Smooth muscle cell (in vitro differentiated cells): ENCODE measurements at regions not wholly inside any gene's neighbourhood (a gene's known extent, or its start where the extent isn't known, plus 50 kb on each side); places are given as distances from the start of the nearest gene placed in this dataset.

Experiments used
- DNase-seq: peaks from one replicate; lab custom pipeline; 2025; ENCODE audit not compliant: unreplicated experiment; lab: John Stamatoyannopoulos, UW
- H2AFZ ChIP-seq: fragments of 200-600 bp; sonication (generic); 2 replicates; pipeline ENCODE4 v1.6.0; 2016; ENCODE audit warnings: antibody characterized with exemption, low read depth, mild to moderate bottlenecking
- H3F3A ChIP-seq: fragments of 200-600 bp; sonication (generic); 2 replicates; pipeline ENCODE4 v1.6.0; 2017; ENCODE audit warnings: antibody characterized with exemption, low read depth
- H3K27ac ChIP-seq: fragments of 200-600 bp; sonication (generic); 2 replicates; pipeline ENCODE4 v1.5.1; 2016; ENCODE audit warnings: low read depth, mild to moderate bottlenecking
- H3K27me3 ChIP-seq: fragments of 200-600 bp; sonication (generic); 2 replicates; pipeline ENCODE4 v1.6.1; 2016; ENCODE audit warnings: low read depth, mild to moderate bottlenecking
- H3K36me3 ChIP-seq: fragments of 200-600 bp; sonication (generic); 2 replicates; pipeline ENCODE4 v1.5.1; 2016; ENCODE audit warnings: low read depth
- H3K4me1 ChIP-seq: fragments of 200-600 bp; sonication (generic); 2 replicates; pipeline ENCODE4 v1.5.1; 2016; ENCODE audit warnings: low read depth
- H3K4me2 ChIP-seq: fragments of 200-600 bp; sonication (generic); 2 replicates; pipeline ENCODE4 v1.6.0; 2016; ENCODE audit warnings: mild to moderate bottlenecking
- H3K4me3 ChIP-seq: fragments of 200-600 bp; sonication (generic); 2 replicates; pipeline ENCODE4 v1.5.1; 2016; ENCODE audit warnings: mild to moderate bottlenecking
- H3K79me2 ChIP-seq: fragments of 200-600 bp; sonication (generic); 2 replicates; pipeline ENCODE4 v1.6.0; 2016; ENCODE audit warnings: low read depth, mild to moderate bottlenecking
- H3K9ac ChIP-seq: fragments of 200-600 bp; sonication (generic); 2 replicates; pipeline ENCODE4 v1.6.0; 2016; ENCODE audit warnings: low read depth
- H3K9me3 ChIP-seq: fragments of 200-600 bp; sonication (generic); replicated peaks from 2 replicates; pipeline ENCODE4 v1.5.1; 2016; ENCODE audit warnings: low read depth
- H4K20me1 ChIP-seq: fragments of 200-600 bp; sonication (generic); 2 replicates; pipeline ENCODE4 v1.6.0; 2016; ENCODE audit warnings: low read depth
- WGBS: methylation state at CpG from one replicate; pipeline ENCODE4 v1.1.7; 2016; ENCODE audit warnings: low lambda C conversion rate; 5-methylcytosine and 5-hydroxymethylcytosine counted together
- TF ChIP-seq, protein P1 (sequence below): fragments of 200-600 bp; sonication (generic); IDR thresholded peaks from 2 replicates; pipeline ENCODE4 v1.5.1; 2017; ENCODE audit warnings: borderline replicate concordance, mild to moderate bottlenecking, antibody characterized with exemption; ENCODE audit not compliant: insufficient read depth, poor library complexity, severe bottlenecking

DNA sequence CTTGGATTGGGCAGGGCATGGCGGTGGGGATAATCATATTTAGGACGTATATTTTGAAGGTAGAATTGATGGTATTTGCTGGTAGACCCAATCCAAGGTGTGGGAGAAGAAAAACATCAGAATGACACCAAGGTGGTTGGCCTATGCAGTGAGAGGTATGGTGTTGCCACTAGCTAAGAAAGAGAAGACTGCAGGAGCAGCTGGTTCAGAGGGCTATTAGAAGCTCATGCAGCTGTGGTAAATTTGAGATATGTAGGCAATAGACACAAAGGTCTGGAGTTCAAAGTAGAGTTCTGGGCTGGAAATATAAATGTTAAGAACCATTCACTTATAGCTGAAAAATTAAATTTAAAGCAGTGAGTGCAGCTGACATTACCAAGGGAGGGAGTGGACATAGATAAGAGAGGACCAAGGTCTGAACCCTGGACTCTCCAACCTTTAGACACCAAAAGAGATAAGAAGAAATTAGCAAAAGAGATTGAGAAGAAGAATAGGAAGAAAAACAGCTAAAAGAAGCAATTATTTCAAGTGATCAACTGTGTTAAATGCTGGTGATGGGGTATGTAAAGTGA lies 74.7 kb upstream of the FAM169A start:
- 93% methylated on average over 2 of the region's 2 CpGs for whole genome bisulfite sequencing
- Histone ChIP-seq H3K4me1 (no peaks in the 10 kb centered on the region), H3K27ac (no peak overlapping the region)

DNA sequence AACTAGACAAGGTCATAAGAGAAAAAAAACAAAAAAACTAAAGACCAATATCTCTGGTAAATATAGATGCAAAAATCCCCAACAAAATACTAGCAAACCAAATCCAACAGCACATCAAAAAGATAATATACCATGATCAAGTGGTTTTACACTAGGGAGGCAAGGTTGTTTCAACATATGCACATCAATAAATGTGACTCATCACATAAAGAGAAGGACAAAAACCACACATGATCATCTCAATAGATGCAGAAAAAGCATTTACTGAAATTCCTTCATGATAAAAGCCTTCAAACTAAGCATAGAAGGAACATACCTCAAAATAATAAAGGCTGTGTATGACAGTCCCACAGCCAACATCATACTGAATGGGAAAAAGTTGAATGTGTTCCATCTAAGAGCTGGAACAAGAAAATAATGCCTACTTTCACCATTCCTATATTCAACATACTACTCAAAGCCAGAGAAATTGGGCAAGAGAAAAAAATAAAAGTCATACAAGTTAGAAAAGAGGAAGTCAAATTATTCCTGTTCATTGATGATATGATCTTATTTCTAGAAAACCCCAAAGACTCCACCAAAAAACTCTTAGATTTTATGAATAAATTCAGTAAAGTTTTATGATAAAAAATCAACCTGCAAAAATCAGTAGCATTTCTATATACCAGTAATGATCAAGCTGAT lies 72.2 kb upstream of the FAM169A start:
- no peaks in the 10 kb centered on the region for H3K79me2 ChIP-seq
- no peak overlapping the region for H2AFZ ChIP-seq
- H3K36me3 ChIP-seq, result no peaks in the 10 kb centered on the region
- H3K4me2 ChIP-seq, result no peak overlapping the region
- H3K4me1 ChIP-seq, result peaks cover 10% of the 10 kb centered on the region
- no peaks in the 10 kb centered on the region for H4K20me1 ChIP-seq
- TF ChIP-seq, protein P1, sequence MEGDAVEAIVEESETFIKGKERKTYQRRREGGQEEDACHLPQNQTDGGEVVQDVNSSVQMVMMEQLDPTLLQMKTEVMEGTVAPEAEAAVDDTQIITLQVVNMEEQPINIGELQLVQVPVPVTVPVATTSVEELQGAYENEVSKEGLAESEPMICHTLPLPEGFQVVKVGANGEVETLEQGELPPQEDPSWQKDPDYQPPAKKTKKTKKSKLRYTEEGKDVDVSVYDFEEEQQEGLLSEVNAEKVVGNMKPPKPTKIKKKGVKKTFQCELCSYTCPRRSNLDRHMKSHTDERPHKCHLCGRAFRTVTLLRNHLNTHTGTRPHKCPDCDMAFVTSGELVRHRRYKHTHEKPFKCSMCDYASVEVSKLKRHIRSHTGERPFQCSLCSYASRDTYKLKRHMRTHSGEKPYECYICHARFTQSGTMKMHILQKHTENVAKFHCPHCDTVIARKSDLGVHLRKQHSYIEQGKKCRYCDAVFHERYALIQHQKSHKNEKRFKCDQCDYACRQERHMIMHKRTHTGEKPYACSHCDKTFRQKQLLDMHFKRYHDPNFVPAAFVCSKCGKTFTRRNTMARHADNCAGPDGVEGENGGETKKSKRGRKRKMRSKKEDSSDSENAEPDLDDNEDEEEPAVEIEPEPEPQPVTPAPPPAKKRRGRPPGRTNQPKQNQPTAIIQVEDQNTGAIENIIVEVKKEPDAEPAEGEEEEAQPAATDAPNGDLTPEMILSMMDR, result no peak
- DNase-seq, result no peak
- H3K27ac ChIP-seq, result no peak overlapping the region
- no peaks in the 10 kb centered on the region for H3F3A ChIP-seq
- H3K27me3 ChIP-seq, result no peaks in the 10 kb centered on the region
- no peaks in the 10 kb centered on the region for H3K9me3 ChIP-seq
- no peak overlapping the region for H3K9ac ChIP-seq
- H3K4me3 ChIP-seq, result no peak overlapping the region

More for the DNA sequence above, 74.7 kb upstream of the FAM169A start:
- Histone ChIP-seq H3K9ac (no peak overlapping the region), H3K4me2 (no peak overlapping the region), H3F3A (no peaks in the 10 kb centered on the region), H3K4me3 (no peak overlapping the region), H3K79me2 (no peaks in the 10 kb centered on the region), H3K9me3 (no peaks in the 10 kb centered on the region), H2AFZ (no peak overlapping the region), H4K20me1 (no peaks in the 10 kb centered on the region), H3K27me3 (no peaks in the 10 kb centered on the region), H3K36me3 (no peaks in the 10 kb centered on the region)
- TF ChIP-seq, protein P1, result no peak
- no peak for DNase-seq

DNA sequence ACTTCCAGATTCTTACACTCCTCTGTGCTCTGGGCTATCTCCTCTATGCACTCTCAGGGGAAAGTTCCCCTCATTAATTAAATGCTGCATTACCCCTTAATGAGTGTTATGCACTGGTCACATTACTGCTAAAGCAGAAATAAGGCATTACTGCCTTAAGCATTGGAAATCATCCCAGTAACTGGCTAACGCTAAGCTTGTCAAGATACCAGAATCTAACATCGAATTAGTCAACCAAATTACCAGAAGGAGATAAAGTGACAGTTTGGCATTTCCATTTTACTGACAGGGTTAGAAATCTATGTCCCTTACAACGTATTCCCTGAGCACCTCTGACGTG lies 69.5 kb upstream of the FAM169A start:
- no peak overlapping the region for H3K4me2 ChIP-seq
- H3K27ac ChIP-seq, result no peak overlapping the region
- no peak overlapping the region for H3K9ac ChIP-seq
- no peak overlapping the region for H3K4me3 ChIP-seq
- WGBS, result 70% methylated on average over 4 of the region's 4 CpGs
- no peak for DNase-seq
- H3K4me1 ChIP-seq, result peaks cover 10% of the 10 kb centered on the region
- no peaks in the 10 kb centered on the region for H3K79me2 ChIP-seq
- no peaks in the 10 kb centered on the region for H3K9me3 ChIP-seq
- no peaks in the 10 kb centered on the region for H4K20me1 ChIP-seq
- H2AFZ ChIP-seq, result peak overlapping the region; percentile 41
- no peaks in the 10 kb centered on the region for H3F3A ChIP-seq
- H3K36me3 ChIP-seq, result no peaks in the 10 kb centered on the region
- TF ChIP-seq, protein P1, result no peak
- no peaks in the 10 kb centered on the region for H3K27me3 ChIP-seq
